WTC11 (cell line): ENCODE measurements at regions not wholly inside any gene's neighbourhood (a gene's known extent, or its start where the extent isn't known, plus 50 kb on each side); places are given as distances from the start of the nearest gene placed in this dataset.
A peak's percentile ranks its signal among the peaks of the same experiment; 100 is the strongest.

Experiments used
- ATAC-seq: fragments of 200-7000 bp; cut with Tn5 transposase; 2 replicates; pipeline ENCODE4 v1.10.0; 2021; ENCODE audit warnings: mild to moderate bottlenecking, moderate library complexity
- CTCF ChIA-PET: fragments of 300-600 bp; sonication (Branson Sonifier 250); formaldehyde crosslinking; loops from one replicate; lab custom pipeline; 2021; ENCODE audit warnings: antibody characterized with exemption; lab: Charles Lee
- POLR2A ChIA-PET: fragments of 350-600 bp; sonication (Branson Sonifier 250); formaldehyde crosslinking; loops from one replicate; lab custom pipeline; 2021; ENCODE audit warnings: antibody characterized with exemption; lab: Charles Lee
- DNase-seq: peaks from one replicate; pipeline ENCODE4 v3.0.0; 2021; ENCODE audit warnings: low spot score
- H3K27ac Mint-ChIP-seq: 2 replicates; pipeline ENCODE4 v1.8.0; 2021; ENCODE audit warnings: mixed read lengths
- H3K27me3 Mint-ChIP-seq: 2 replicates; pipeline ENCODE4 v1.8.0; 2021; ENCODE audit warnings: low read depth, mild to moderate bottlenecking, moderate library complexity, mixed read lengths
- H3K36me3 Mint-ChIP-seq: 2 replicates; pipeline ENCODE4 v1.8.0; 2021; ENCODE audit warnings: mixed read lengths
- H3K4me1 Mint-ChIP-seq: 2 replicates; pipeline ENCODE4 v1.8.0; 2022; ENCODE audit warnings: mixed read lengths
- H3K4me3 Mint-ChIP-seq: 2 replicates; pipeline ENCODE4 v1.8.0; 2021; ENCODE audit warnings: mild to moderate bottlenecking, moderate library complexity, mixed read lengths
- H3K9me3 Mint-ChIP-seq: 2 replicates; pipeline ENCODE4 v1.8.0; 2021; ENCODE audit warnings: mixed read lengths
- CREB1 ChIP-seq: sonication (generic); formaldehyde crosslinking; IDR thresholded peaks from 2 replicates; pipeline ENCODE4 v1.8.0; 2023; ENCODE audit warnings: mild to moderate bottlenecking, missing genetic modification reagents
- FOXP1 ChIP-seq: sonication (generic); formaldehyde crosslinking; IDR thresholded peaks from 2 replicates; pipeline ENCODE4 v1.8.0; 2022; ENCODE audit warnings: missing genetic modification reagents, mild to moderate bottlenecking, moderate library complexity, borderline replicate concordance
- GTF2I ChIP-seq: fragments of 250-450 bp; sonication (Bioruptor Pico); conservative IDR thresholded peaks from 2 replicates; pipeline ENCODE4 v1.4.0; 2021; ENCODE audit warnings: mild to moderate bottlenecking
- JAZF1 ChIP-seq: fragments of 250-450 bp; sonication (Bioruptor Pico); IDR thresholded peaks from 2 replicates; pipeline ENCODE4 v1.9.0; 2021; ENCODE audit warnings: moderate library complexity, mild to moderate bottlenecking, inconsistent platforms
- KAT7 ChIP-seq: sonication (generic); formaldehyde crosslinking; IDR thresholded peaks from 2 replicates; pipeline ENCODE4 v1.8.1; 2023; ENCODE audit warnings: missing genetic modification reagents, mild to moderate bottlenecking, borderline replicate concordance
- MYBL2 ChIP-seq: sonication (generic); formaldehyde crosslinking; IDR thresholded peaks from 2 replicates; pipeline ENCODE4 v1.8.1; 2023; ENCODE audit warnings: mild to moderate bottlenecking, moderate library complexity, missing genetic modification reagents
- NFATC4 ChIP-seq: fragments of 250-450 bp; sonication (Bioruptor Pico); IDR thresholded peaks from 2 replicates; pipeline ENCODE4 v1.9.0; 2021; ENCODE audit warnings: mild to moderate bottlenecking
- NFYB ChIP-seq: sonication (generic); formaldehyde crosslinking; conservative IDR thresholded peaks from 2 replicates; pipeline ENCODE4 v1.8.0; 2022; ENCODE audit warnings: low read depth, missing genetic modification reagents
- OVOL2 ChIP-seq: fragments of 250-450 bp; sonication (Bioruptor Pico); IDR thresholded peaks from 2 replicates; pipeline ENCODE4 v1.9.0; 2021; ENCODE audit warnings: mild to moderate bottlenecking, borderline replicate concordance
- RORB ChIP-seq: fragments of 250-450 bp; sonication (Bioruptor Pico); IDR thresholded peaks from 2 replicates; pipeline ENCODE4 v1.9.0; 2021; ENCODE audit warnings: mild to moderate bottlenecking
- ZNF121 ChIP-seq: sonication (generic); formaldehyde crosslinking; IDR thresholded peaks from 2 replicates; pipeline ENCODE4 v1.8.0; 2023; ENCODE audit warnings: missing genetic modification reagents
- ZNF138 ChIP-seq: sonication (generic); formaldehyde crosslinking; conservative IDR thresholded peaks from 2 replicates; pipeline ENCODE4 v1.8.1; 2022; ENCODE audit warnings: mild to moderate bottlenecking, moderate library complexity, missing genetic modification reagents
- ZNF232 ChIP-seq: sonication (generic); formaldehyde crosslinking; IDR thresholded peaks from 2 replicates; pipeline ENCODE4 v1.8.0; 2022; ENCODE audit warnings: mild to moderate bottlenecking, missing genetic modification reagents
- ZNF317 ChIP-seq: sonication (generic); formaldehyde crosslinking; IDR thresholded peaks from 2 replicates; pipeline ENCODE4 v1.8.1; 2023; ENCODE audit warnings: low read depth, mild to moderate bottlenecking, moderate library complexity, missing genetic modification reagents, borderline replicate concordance
- TF ChIP-seq, protein P1 (sequence below): sonication (generic); formaldehyde crosslinking; IDR thresholded peaks from 2 replicates; pipeline ENCODE4 v1.8.1; 2023; ENCODE audit warnings: mild to moderate bottlenecking, missing genetic modification reagents, moderate library complexity
- TF ChIP-seq, protein P2 (sequence below): fragments of 250-450 bp; sonication (Bioruptor Pico); conservative IDR thresholded peaks from 2 replicates; pipeline ENCODE4 v1.9.0; 2021; ENCODE audit warnings: mild to moderate bottlenecking
- TF ChIP-seq, protein P3 (sequence below): fragments of 250-450 bp; sonication (Bioruptor Pico); IDR thresholded peaks from 2 replicates; pipeline ENCODE4 v1.9.0; 2021; ENCODE audit warnings: mild to moderate bottlenecking
- TF ChIP-seq, protein P4 (sequence below): sonication (generic); formaldehyde crosslinking; IDR thresholded peaks from 2 replicates; pipeline ENCODE4 v1.8.0; 2023; ENCODE audit warnings: missing genetic modification reagents

DNA sequence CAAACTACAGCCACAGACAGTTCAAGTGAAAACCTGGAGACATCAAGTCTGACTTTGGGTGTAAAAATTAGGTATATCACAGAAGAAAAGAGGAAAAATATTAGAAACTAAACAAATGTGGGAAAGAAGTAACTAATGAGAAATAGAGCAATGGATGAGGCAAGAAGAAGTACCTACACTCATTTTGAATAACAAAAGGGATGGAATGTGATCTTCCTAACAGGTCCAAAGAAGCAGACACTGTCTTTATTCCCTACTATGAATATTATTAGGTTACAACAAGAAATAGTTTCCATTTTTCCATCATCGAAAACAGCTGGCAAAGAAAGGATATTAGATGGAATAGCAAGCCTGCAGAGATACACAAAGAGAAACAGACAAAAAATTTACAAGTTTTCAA, 486.3 kb upstream of the FSHR start (continued):
- TF ChIP-seq, protein P1, sequence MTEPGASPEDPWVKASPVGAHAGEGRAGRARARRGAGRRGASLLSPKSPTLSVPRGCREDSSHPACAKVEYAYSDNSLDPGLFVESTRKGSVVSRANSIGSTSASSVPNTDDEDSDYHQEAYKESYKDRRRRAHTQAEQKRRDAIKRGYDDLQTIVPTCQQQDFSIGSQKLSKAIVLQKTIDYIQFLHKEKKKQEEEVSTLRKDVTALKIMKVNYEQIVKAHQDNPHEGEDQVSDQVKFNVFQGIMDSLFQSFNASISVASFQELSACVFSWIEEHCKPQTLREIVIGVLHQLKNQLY: no peak
- TF ChIP-seq, all 79 proteins: peak for 0

DNA sequence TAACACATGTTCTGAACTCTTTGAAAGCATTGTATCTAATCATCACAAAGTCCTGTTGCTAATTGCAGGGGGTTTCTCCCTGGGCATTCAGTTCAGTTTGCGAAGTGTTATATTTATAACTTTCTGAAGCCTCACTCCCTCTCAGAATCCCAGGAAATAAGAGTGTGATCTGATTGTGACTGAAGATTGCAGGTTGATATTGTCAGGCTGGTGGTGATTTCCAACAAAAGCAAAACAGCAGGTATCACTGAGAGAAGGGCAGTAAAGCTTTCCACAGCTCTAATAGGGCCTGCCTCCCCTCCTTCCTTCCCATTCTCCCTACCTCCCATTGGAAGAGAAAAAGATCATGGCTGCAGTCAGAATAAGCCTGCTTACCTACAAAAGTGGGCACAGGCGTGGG, 466.7 kb upstream of the FSHR start:
- H3K27ac Mint-ChIP-seq: no peak overlapping the region
- DNase-seq: no peak
- CTCF ChIA-PET: no interaction called here

DNA sequence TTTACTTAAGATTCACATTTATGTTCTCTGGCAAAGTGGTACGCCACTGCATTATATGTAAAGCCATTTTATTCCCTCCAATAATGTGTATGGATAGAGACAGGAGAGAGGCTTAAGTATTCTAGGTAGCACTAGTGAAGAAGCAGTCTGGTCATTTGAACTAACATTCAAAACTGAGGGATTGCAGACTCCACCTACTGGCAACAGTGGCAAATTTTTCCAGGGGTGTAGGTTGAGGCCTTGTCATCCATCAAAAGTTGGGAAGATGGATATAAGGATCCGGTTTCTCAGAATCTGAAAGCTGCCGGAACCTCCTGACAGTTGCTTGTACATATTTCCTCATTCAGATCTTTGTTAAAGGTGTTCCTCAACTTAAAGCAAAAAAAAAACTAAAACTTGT, 465.5 kb upstream of the FSHR start:
- ATAC-seq: peak; percentile 80
- Mint-ChIP-seq H3K9me3 (no peaks in the 10 kb centered on the region), H3K27ac (no peak overlapping the region), H3K4me3 (no peak overlapping the region), H3K27me3 (no peaks in the 10 kb centered on the region), H3K36me3 (no peaks in the 10 kb centered on the region), H3K4me1 (peaks cover 7% of the 10 kb centered on the region)
- CTCF ChIA-PET: no interaction called here
- TF ChIP-seq NFATC4 (no peak), NFYB (CRISPR knock-in tag) (no peak)
- TF ChIP-seq, protein P2, sequence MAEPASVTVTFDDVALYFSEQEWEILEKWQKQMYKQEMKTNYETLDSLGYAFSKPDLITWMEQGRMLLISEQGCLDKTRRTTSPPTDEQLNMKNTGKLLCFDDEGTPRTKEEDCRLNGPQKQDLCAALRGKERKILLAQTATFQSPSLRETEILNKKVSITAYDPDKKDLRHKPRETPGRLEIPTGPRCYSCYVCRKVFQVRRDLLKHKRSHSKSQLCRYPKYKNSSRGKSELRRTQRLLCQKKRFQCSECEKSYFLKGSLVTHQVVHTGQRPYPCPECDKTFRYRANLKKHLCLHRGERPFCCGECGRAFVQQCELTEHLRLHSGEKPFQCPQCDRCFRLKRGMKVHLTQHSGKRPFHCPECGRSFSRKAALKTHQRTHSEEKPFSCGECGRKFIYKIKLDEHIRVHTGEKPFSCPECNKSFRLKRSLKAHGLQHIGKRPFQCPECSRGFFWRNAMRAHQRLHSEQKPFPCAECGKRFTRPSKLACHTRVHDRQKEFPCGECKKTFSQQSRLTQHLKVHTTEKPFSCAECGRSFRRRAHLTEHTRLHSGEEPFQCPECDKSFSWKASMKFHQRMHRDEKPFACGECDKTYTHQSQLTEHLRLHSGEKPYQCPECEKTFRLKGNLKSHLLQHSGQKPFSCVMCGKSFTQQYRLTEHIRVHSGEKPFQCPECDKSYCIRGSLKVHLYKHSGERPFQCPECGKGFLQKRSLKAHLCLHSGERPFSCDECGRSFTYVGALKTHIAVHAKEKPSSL (CRISPR knock-in tag): no peak
- TF ChIP-seq, all 79 proteins: peak for 0
- POLR2A ChIA-PET: no interaction called here
- peak; percentile 29 for DNase-seq

More for the DNA sequence above, 466.7 kb upstream of the FSHR start:
- no peaks in the 10 kb centered on the region for H3K9me3 Mint-ChIP-seq
- no peak for ATAC-seq
- TF ChIP-seq MYBL2: no peak
- no peak for TF ChIP-seq JAZF1 (CRISPR knock-in tag)
- TF ChIP-seq, protein P3, sequence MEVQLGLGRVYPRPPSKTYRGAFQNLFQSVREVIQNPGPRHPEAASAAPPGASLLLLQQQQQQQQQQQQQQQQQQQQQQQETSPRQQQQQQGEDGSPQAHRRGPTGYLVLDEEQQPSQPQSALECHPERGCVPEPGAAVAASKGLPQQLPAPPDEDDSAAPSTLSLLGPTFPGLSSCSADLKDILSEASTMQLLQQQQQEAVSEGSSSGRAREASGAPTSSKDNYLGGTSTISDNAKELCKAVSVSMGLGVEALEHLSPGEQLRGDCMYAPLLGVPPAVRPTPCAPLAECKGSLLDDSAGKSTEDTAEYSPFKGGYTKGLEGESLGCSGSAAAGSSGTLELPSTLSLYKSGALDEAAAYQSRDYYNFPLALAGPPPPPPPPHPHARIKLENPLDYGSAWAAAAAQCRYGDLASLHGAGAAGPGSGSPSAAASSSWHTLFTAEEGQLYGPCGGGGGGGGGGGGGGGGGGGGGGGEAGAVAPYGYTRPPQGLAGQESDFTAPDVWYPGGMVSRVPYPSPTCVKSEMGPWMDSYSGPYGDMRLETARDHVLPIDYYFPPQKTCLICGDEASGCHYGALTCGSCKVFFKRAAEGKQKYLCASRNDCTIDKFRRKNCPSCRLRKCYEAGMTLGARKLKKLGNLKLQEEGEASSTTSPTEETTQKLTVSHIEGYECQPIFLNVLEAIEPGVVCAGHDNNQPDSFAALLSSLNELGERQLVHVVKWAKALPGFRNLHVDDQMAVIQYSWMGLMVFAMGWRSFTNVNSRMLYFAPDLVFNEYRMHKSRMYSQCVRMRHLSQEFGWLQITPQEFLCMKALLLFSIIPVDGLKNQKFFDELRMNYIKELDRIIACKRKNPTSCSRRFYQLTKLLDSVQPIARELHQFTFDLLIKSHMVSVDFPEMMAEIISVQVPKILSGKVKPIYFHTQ: no peak
- no peak for TF ChIP-seq ZNF317
- no peak for TF ChIP-seq NFYB (CRISPR knock-in tag)
- no peak for TF ChIP-seq GTF2I (CRISPR knock-in tag)
- no peak for TF ChIP-seq KAT7 (CRISPR knock-in tag)
- TF ChIP-seq RORB (CRISPR knock-in tag): no peak
- TF ChIP-seq FOXP1 (CRISPR knock-in tag): no peak
- H3K27me3 Mint-ChIP-seq: no peaks in the 10 kb centered on the region
- no peak overlapping the region for H3K4me3 Mint-ChIP-seq
- H3K36me3 Mint-ChIP-seq: no peaks in the 10 kb centered on the region
- POLR2A ChIA-PET: no interaction called here
- H3K4me1 Mint-ChIP-seq: peaks cover 7% of the 10 kb centered on the region

DNA sequence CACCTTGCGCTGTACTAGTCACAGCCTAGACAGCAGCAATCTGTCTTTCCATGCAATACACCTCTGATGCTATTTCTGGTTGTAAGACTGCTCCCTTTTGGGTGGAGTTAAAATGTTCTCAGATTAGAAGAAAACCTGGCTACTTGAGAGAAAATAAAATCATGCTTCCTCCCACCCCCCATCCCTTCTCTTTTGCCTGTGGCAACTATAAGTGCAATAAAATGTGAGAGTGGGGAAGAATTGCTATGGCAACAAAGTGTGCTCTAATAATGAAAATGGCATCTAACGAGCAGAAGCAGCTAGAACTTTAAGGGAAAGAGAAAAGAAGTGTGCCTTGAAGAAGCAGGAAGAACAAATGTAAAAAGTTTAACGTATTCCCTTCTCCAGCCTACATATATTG, 464.2 kb upstream of the FSHR start:
- POLR2A ChIA-PET: no interaction called here
- Mint-ChIP-seq H3K4me1 (peaks cover 5% of the 10 kb centered on the region), H3K4me3 (no peak overlapping the region), H3K9me3 (no peaks in the 10 kb centered on the region), H3K27ac (no peak overlapping the region), H3K36me3 (no peaks in the 10 kb centered on the region), H3K27me3 (no peaks in the 10 kb centered on the region)
- TF ChIP-seq ZNF121 (no peak), CREB1 (CRISPR knock-in tag) (no peak), ZNF138 (no peak), OVOL2 (CRISPR knock-in tag) (no peak), ZNF232 (CRISPR knock-in tag) (no peak)
- TF ChIP-seq, protein P4, sequence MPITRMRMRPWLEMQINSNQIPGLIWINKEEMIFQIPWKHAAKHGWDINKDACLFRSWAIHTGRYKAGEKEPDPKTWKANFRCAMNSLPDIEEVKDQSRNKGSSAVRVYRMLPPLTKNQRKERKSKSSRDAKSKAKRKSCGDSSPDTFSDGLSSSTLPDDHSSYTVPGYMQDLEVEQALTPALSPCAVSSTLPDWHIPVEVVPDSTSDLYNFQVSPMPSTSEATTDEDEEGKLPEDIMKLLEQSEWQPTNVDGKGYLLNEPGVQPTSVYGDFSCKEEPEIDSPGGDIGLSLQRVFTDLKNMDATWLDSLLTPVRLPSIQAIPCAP (CRISPR knock-in tag): no peak
- TF ChIP-seq, protein P2 (CRISPR knock-in tag): no peak
- ATAC-seq: no peak
- no peak for DNase-seq
- CTCF ChIA-PET: no interaction called here
